Upper lobe of left lung (tissue), 4 donors: ENCODE measurements at regions not wholly inside any gene's neighbourhood (a gene's known extent, or its start where the extent isn't known, plus 50 kb on each side); places are given as distances from the start of the nearest gene placed in this dataset.

Experiments
- CTCF ChIP-seq, 6 experiments: fragments of 450-650 bp in 4 of 6; fragments of 200-600 bp in 2 of 6; sonication (generic) in 2 of 6; IDR thresholded peaks; one replicate each; pipeline ENCODE4 v1.5.1; 2016 to 2019; ENCODE audit warnings: antibody characterized with exemption in 6 of 6
- EP300 ChIP-seq, 4 donors: sonication (generic); formaldehyde crosslinking; IDR thresholded peaks; one replicate each; pipeline ENCODE4 v1.5.1; 2017; ENCODE audit warnings: antibody characterized with exemption in 4 of 4, control low read depth in 2 of 4
- POLR2A ChIP-seq, 4 donors: fragments of 450-650 bp; IDR thresholded peaks; one replicate each; pipeline ENCODE4 v1.5.1; 2016 to 2017; ENCODE audit warnings: antibody characterized with exemption in 4 of 4, mild to moderate bottlenecking in 2 of 4
- POLR2AphosphoS5 ChIP-seq, 2 donors: sonication (generic); formaldehyde crosslinking; IDR thresholded peaks; one replicate each; pipeline ENCODE4 v1.5.1; 2017; ENCODE audit warnings: antibody characterized with exemption in 2 of 2

- no peak for TF ChIP-seq CTCF (IDR thresholded peaks at IDR 0.05)
- no peak for TF ChIP-seq POLR2A (IDR thresholded peaks at IDR 0.05)
- TF ChIP-seq POLR2AphosphoS5 (IDR thresholded peaks at IDR 0.05), result no peak
- TF ChIP-seq EP300 (IDR thresholded peaks at IDR 0.05), result no peak
Observed at GRCh38 chr12:71268598-71269280, 110.9 kb upstream of the TSPAN8 start.
